HL-60 (cell line): ENCODE measurements at regions not wholly inside any gene's neighbourhood (a gene's known extent, or its start where the extent isn't known, plus 50 kb on each side); places are given as distances from the start of the nearest gene placed in this dataset.

ENCODE experiments used
- DNase-seq, 2 experiments: peaks; one replicate each; pipeline ENCODE4 v3.0.0-alpha.2; 2010 to 2020; ENCODE audit warnings: low read depth in 1 of 2, low spot score in 1 of 2
- H3K27ac ChIP-seq: fragments of 250-450 bp; sonication (Bioruptor Pico); replicated peaks from 2 replicates; pipeline ENCODE4 v1.5.1; 2020; ENCODE audit warnings: mild to moderate bottlenecking, moderate library complexity
- H3K27me3 ChIP-seq: fragments of 250-450 bp; sonication (Bioruptor Pico); 2 replicates; pipeline ENCODE4 v1.5.1; 2021; ENCODE audit warnings: mild to moderate bottlenecking, moderate library complexity; ENCODE audit not compliant: insufficient read depth, poor library complexity, severe bottlenecking
- H3K4me3 ChIP-seq: replicated peaks from 2 replicates; pipeline ENCODE4 v1.5.1; 2011; ENCODE audit warnings: mild to moderate bottlenecking, control low read depth, low read length; ENCODE audit not compliant: insufficient read depth
- GABPA ChIP-seq: IDR thresholded peaks from 2 replicates; pipeline ENCODE4 v1.6.1; 2012; ENCODE audit warnings: low read depth
- POLR2AphosphoS5 ChIP-seq: IDR thresholded peaks from 2 replicates; pipeline ENCODE4 v1.6.1; 2012; ENCODE audit warnings: low read depth
- SPI1 ChIP-seq: IDR thresholded peaks from 2 replicates; pipeline ENCODE4 v1.6.1; 2012; ENCODE audit warnings: low read depth, mild to moderate bottlenecking, borderline replicate concordance
- TF ChIP-seq, protein P1 (sequence below): IDR thresholded peaks from one replicate; pipeline ENCODE4 v1.5.1; 2011; ENCODE audit warnings: low read length, control low read depth, inconsistent platforms; ENCODE audit not compliant: insufficient read depth
- TF ChIP-seq, protein P2 (sequence below): IDR thresholded peaks from 2 replicates; pipeline ENCODE4 v1.6.1; 2012; ENCODE audit warnings: low read depth; ENCODE audit not compliant: insufficient replicate concordance

DNA sequence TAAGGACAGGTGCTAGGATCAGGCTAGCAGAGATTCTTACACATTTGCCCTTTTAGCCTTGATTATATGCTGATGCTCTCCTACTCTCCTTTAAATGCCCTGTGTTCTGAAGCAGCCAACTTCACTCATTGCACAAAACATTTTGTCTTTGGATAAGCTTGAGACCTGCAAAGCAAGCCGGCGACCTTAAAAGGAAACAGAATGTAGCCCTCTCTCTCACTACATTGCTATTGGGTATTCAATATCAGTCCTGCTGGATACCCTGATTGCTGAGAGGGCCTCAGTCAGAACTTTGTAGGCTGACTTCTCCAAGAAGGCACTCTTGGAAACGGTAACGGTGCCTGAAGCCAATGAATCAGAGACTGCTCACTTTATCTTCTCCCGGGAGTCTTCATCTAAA is 528.9 kb downstream of the DTWD2 start:
- no peak overlapping the region for H3K27ac ChIP-seq
- no peak overlapping the region for H3K4me3 ChIP-seq
- DNase-seq, result no peak
- TF ChIP-seq, protein P1, sequence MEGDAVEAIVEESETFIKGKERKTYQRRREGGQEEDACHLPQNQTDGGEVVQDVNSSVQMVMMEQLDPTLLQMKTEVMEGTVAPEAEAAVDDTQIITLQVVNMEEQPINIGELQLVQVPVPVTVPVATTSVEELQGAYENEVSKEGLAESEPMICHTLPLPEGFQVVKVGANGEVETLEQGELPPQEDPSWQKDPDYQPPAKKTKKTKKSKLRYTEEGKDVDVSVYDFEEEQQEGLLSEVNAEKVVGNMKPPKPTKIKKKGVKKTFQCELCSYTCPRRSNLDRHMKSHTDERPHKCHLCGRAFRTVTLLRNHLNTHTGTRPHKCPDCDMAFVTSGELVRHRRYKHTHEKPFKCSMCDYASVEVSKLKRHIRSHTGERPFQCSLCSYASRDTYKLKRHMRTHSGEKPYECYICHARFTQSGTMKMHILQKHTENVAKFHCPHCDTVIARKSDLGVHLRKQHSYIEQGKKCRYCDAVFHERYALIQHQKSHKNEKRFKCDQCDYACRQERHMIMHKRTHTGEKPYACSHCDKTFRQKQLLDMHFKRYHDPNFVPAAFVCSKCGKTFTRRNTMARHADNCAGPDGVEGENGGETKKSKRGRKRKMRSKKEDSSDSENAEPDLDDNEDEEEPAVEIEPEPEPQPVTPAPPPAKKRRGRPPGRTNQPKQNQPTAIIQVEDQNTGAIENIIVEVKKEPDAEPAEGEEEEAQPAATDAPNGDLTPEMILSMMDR, result no peak
- TF ChIP-seq POLR2AphosphoS5, result no peak
- TF ChIP-seq GABPA, result no peak
- TF ChIP-seq, protein P2, sequence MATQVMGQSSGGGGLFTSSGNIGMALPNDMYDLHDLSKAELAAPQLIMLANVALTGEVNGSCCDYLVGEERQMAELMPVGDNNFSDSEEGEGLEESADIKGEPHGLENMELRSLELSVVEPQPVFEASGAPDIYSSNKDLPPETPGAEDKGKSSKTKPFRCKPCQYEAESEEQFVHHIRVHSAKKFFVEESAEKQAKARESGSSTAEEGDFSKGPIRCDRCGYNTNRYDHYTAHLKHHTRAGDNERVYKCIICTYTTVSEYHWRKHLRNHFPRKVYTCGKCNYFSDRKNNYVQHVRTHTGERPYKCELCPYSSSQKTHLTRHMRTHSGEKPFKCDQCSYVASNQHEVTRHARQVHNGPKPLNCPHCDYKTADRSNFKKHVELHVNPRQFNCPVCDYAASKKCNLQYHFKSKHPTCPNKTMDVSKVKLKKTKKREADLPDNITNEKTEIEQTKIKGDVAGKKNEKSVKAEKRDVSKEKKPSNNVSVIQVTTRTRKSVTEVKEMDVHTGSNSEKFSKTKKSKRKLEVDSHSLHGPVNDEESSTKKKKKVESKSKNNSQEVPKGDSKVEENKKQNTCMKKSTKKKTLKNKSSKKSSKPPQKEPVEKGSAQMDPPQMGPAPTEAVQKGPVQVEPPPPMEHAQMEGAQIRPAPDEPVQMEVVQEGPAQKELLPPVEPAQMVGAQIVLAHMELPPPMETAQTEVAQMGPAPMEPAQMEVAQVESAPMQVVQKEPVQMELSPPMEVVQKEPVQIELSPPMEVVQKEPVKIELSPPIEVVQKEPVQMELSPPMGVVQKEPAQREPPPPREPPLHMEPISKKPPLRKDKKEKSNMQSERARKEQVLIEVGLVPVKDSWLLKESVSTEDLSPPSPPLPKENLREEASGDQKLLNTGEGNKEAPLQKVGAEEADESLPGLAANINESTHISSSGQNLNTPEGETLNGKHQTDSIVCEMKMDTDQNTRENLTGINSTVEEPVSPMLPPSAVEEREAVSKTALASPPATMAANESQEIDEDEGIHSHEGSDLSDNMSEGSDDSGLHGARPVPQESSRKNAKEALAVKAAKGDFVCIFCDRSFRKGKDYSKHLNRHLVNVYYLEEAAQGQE, result no peak
- no peak for TF ChIP-seq SPI1
- H3K27me3 ChIP-seq, result no peaks in the 10 kb centered on the region

DNA sequence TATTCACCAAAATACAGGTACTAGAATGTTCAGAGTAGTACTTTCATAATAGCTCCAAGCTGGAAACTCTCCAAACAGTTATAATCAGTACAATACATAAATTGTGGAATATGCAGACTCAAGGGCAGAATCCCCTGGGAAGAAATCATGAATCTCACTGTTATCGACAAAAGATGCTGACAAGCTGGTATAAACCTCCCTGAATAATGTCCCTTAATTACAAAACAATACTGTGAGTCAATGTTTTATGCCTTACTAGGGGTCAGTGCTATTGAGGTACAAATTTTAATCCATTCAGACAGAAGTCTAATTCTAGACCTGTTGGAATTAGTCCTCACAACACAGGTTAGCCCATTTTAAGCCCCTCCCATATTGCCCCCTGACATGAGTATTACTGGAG is 532.3 kb downstream of the DTWD2 start:
- Histone ChIP-seq H3K4me3 (no peak overlapping the region), H3K27me3 (no peaks in the 10 kb centered on the region), H3K27ac (no peak overlapping the region)
- TF ChIP-seq POLR2AphosphoS5 (no peak), SPI1 (no peak), GABPA (no peak)
- TF ChIP-seq, protein P1, result no peak
- TF ChIP-seq, protein P2, result no peak
- no peak for DNase-seq

DNA sequence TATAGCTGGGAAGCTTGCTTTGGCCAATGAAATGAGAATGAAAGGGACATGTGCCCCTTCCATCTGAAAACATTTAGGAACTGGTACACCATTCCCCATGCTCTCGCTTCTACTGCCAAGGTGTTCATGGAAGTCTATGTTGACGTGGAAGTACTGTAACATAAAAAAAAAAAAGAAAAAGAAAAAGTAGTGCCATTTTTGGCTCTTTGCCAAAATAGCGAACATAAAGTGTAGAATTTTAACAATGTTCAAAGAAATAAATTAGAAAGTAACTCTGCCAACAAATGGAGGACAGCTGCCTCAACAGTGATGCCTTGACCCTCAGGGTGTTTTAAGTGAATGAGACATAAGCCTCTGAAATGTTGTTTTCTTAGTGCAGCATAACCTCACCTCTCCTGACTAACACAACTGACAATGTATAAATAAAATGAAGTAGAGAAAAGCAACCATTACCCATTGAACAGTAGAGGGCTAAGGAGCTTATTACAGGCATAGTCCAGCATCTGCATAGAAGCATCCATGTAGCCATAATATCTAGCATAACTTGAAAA is 536.6 kb downstream of the DTWD2 start:
- no peak overlapping the region for H3K4me3 ChIP-seq
- DNase-seq, result no peak
- TF ChIP-seq, protein P2, result no peak
- TF ChIP-seq POLR2AphosphoS5 (no peak), GABPA (no peak), SPI1 (no peak)
- TF ChIP-seq, protein P1, result no peak
- H3K27ac ChIP-seq, result no peak overlapping the region
- H3K27me3 ChIP-seq, result no peaks in the 10 kb centered on the region
